OCI-LY7 (cell line): ENCODE measurements at regions not wholly inside any gene's neighbourhood (a gene's known extent, or its start where the extent isn't known, plus 50 kb on each side); places are given as distances from the start of the nearest gene placed in this dataset.
"Not testable (repeated sequence)": the region's sequence is repeated elsewhere in the genome, so short reads cannot be mapped to it uniquely, and the experiment has no call there.

ENCODE experiments used
- BruUV-seq: library from RNA; stranded (reverse); fragments of 400-500 nt; replicated peaks from 2 replicates; lab custom pipeline; 2021; lab: Mats Ljungman, UMichigan
- CTCF ChIA-PET: fragments of 300-600 bp; sonication (Branson Sonifier 250); formaldehyde crosslinking; loops from one replicate; lab custom pipeline; 2022; ENCODE audit warnings: antibody characterized with exemption; ENCODE audit not compliant: unreplicated experiment; lab: Charles Lee
- POLR2A ChIA-PET: fragments of 300-600 bp; sonication (Branson Sonifier 250); formaldehyde crosslinking; loops from one replicate; lab custom pipeline; 2022; ENCODE audit warnings: antibody characterized with exemption; lab: Charles Lee
- DNase-seq: peaks from one replicate; pipeline ENCODE4 v3.0.0-alpha.2; 2015; ENCODE audit warnings: low spot score
- H2AFZ ChIP-seq: fragments of 200-600 bp; sonication (generic), shearing (Covaris generic); 2 replicates; pipeline ENCODE4 v1.6.1; 2014; ENCODE audit warnings: mild to moderate bottlenecking, antibody characterized with exemption, low read length, moderate library complexity
- H3K27ac ChIP-seq: fragments of 200-600 bp; sonication (generic); 2 replicates; pipeline ENCODE4 v1.5.1; 2014; ENCODE audit warnings: mixed run types, low read depth, mild to moderate bottlenecking, moderate library complexity, low read length, inconsistent platforms; ENCODE audit not compliant: poor library complexity, severe bottlenecking
- H3K36me3 ChIP-seq: fragments of 200-600 bp; sonication (generic); 2 replicates; pipeline ENCODE4 v1.6.1; 2014; ENCODE audit warnings: mild to moderate bottlenecking, antibody characterized with exemption, low read length, moderate library complexity, mixed read lengths; ENCODE audit not compliant: insufficient read depth
- H3K4me1 ChIP-seq: fragments of 200-600 bp; sonication (generic); 2 replicates; pipeline ENCODE4 v1.5.1; 2014; ENCODE audit warnings: mild to moderate bottlenecking, low read length; ENCODE audit not compliant: insufficient read depth, poor library complexity, severe bottlenecking
- H3K4me2 ChIP-seq: fragments of 200-600 bp; sonication (generic); 2 replicates; pipeline ENCODE4 v1.6.1; 2014; ENCODE audit warnings: mild to moderate bottlenecking, low read length
- H3K4me3 ChIP-seq: fragments of 200-600 bp; sonication (generic); 2 replicates; pipeline ENCODE4 v1.5.1; 2014; ENCODE audit warnings: mild to moderate bottlenecking, low read depth, low read length; ENCODE audit not compliant: poor library complexity, severe bottlenecking
- H3K79me2 ChIP-seq: fragments of 200-600 bp; sonication (generic); 2 replicates; pipeline ENCODE4 v1.6.1; 2016; ENCODE audit warnings: low read depth, mild to moderate bottlenecking, low read length, moderate library complexity, mixed read lengths; ENCODE audit not compliant: insufficient read depth
- H3K9me2 ChIP-seq: fragments of 200-600 bp; sonication (generic); 2 replicates; pipeline ENCODE4 v1.6.1; 2016; ENCODE audit warnings: mild to moderate bottlenecking, low read length, mixed read lengths; ENCODE audit not compliant: insufficient read depth
- H3K9me3 ChIP-seq: fragments of 200-600 bp; sonication (generic); 2 replicates; pipeline ENCODE4 v1.6.1; 2014; ENCODE audit warnings: mild to moderate bottlenecking, mixed run types, low read length, mixed read lengths
- H4K20me1 ChIP-seq: fragments of 200-600 bp; sonication (generic); 2 replicates; pipeline ENCODE4 v1.6.1; 2014; ENCODE audit warnings: mild to moderate bottlenecking, antibody characterized with exemption, low read length, moderate library complexity, mixed read lengths; ENCODE audit not compliant: insufficient read depth
- CTCF ChIP-seq: fragments of 200-600 bp; sonication (generic); conservative IDR thresholded peaks from 2 replicates; pipeline ENCODE4 v1.5.1; 2014; ENCODE audit warnings: mild to moderate bottlenecking, antibody characterized with exemption, low read length, moderate library complexity, mixed read lengths
- EZH2phosphoT487 ChIP-seq: fragments of 200-600 bp; sonication (generic); IDR thresholded peaks from 2 replicates; pipeline ENCODE4 v1.6.1; 2018; ENCODE audit warnings: low read depth, borderline replicate concordance, mild to moderate bottlenecking, mixed run types, antibody characterized with exemption, low read length, moderate library complexity, mixed read lengths
- intact Hi-C: fragments of 100-400 bp; cut with micrococcal nuclease; formaldehyde crosslinking; loops from one replicate; pipeline ENCODE4 v1.10.0; 2022; ENCODE audit not compliant: unreplicated experiment

DNA sequence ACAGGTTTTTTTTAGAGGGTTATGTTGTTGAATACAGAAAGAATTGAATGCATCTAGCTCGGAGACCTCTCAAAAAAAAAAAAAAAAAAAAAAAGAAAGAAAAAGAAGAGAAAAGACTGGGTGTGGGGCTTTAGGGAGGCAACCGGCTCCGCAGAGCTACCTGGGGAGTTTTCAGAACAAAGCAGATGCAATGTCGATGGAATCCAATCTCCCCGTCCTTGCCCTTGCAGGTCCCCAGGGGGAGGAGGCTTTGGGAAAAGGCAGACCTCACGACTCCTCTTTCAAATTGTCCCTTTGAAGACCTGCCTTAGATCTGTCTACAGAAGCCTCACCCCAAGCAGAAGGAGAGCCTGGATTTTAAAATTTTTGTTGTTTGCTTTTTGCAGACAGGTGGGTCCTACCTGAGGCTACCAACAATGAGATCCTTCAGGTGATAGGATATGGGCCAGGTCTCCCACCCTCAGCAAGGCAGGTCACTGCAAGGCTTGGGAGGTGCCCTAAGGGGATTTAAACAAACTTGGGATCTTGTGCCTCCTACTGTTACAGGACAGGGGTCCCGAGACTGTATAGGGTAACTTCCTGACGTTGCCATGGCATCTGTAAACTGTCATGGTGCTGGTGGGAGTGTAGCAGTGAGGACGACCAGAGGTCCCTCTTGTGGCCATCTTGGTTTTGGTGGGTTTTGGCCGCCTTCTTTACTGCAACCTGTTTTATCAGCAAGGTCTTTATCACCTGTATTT lies 75.2 kb upstream of the PRKX start:
- H3K9me3 ChIP-seq: no peaks in the 10 kb centered on the region
- intact Hi-C loops: loop anchor here (10.0 kb wide), 1 partner anchor 326 kb away; no protein-coding TSS in a partner anchor
- ChIA-PET POLR2A (no interaction called here), CTCF (no interaction called here)
- 0 out of 2 replicates have a peak, but pooled peaks have one; percentile 36 for TF ChIP-seq CTCF
- TF ChIP-seq EZH2phosphoT487: no peak
- H3K4me1 ChIP-seq: no peaks in the 10 kb centered on the region
- no peak overlapping the region for H2AFZ ChIP-seq
- H4K20me1 ChIP-seq: no peaks in the 10 kb centered on the region
- no peak overlapping the region for H3K4me2 ChIP-seq
- no TSS peak for BruUV-seq
- H3K9me2 ChIP-seq: no peaks in the 10 kb centered on the region
- H3K36me3 ChIP-seq: no peaks in the 10 kb centered on the region
- no peak overlapping the region for H3K4me3 ChIP-seq
- DNase-seq: no peak
- H3K27ac ChIP-seq: no peak overlapping the region
- no peaks in the 10 kb centered on the region for H3K79me2 ChIP-seq

GRCh38 chrX:3787856-3788255 lies 74.4 kb upstream of the PRKX start:
- no peak overlapping the region for H3K27ac ChIP-seq
- DNase-seq: no peak
- ChIA-PET CTCF (no interaction called here), POLR2A (interaction anchor here (0.6 kb wide), 1 partner anchor 133 kb away, joined by 5 read pairs; no protein-coding TSS in a partner anchor)
- no peak overlapping the region for H3K4me2 ChIP-seq
- TF ChIP-seq EZH2phosphoT487: no peak
- no peak for TF ChIP-seq CTCF
- intact Hi-C loops: loop anchor here (10.0 kb wide), 1 partner anchor 327 kb away; no protein-coding TSS in a partner anchor
- no peaks in the 10 kb centered on the region for H3K9me3 ChIP-seq
- H3K79me2 ChIP-seq: no peaks in the 10 kb centered on the region
- H3K4me1 ChIP-seq: no peaks in the 10 kb centered on the region
- H4K20me1 ChIP-seq: no peaks in the 10 kb centered on the region
- H3K36me3 ChIP-seq: no peaks in the 10 kb centered on the region
- no peak overlapping the region for H2AFZ ChIP-seq
- H3K4me3 ChIP-seq: no peak overlapping the region
- no peaks in the 10 kb centered on the region for H3K9me2 ChIP-seq
- BruUV-seq: no TSS peak

- H4K20me1 ChIP-seq, H3K79me2 ChIP-seq, H3K9me3 ChIP-seq, H3K36me3 ChIP-seq, H3K4me1 ChIP-seq, H3K4me2 ChIP-seq, H3K27ac ChIP-seq, H3K4me3 ChIP-seq, BruUV-seq, H3K9me2 ChIP-seq, CTCF ChIA-PET, DNase-seq, POLR2A ChIA-PET, H2AFZ ChIP-seq: not testable (repeated sequence)
- intact Hi-C loops: loop anchor here (10.0 kb wide), 1 partner anchor 329 kb away; no protein-coding TSS in a partner anchor
Observed at GRCh38 chrX:3785822-3786221, 72.4 kb upstream of the PRKX start.
